H9 (cell line): ENCODE measurements at regions not wholly inside any gene's neighbourhood (a gene's known extent, or its start where the extent isn't known, plus 50 kb on each side); places are given as distances from the start of the nearest gene placed in this dataset.

Experiments used
- DNase-seq: peaks from one replicate; pipeline ENCODE4 v3.0.0-alpha.2; 2017
- H2AFZ ChIP-seq: one replicate; pipeline ENCODE4 v1.6.1; 2013; ENCODE audit warnings: mild to moderate bottlenecking, low read length, control low read depth, moderate library complexity
- H2AK5ac ChIP-seq: 2 replicates; pipeline ENCODE4 v1.6.1; 2013; ENCODE audit warnings: low read length, control low read depth, mixed read lengths; ENCODE audit not compliant: insufficient read length
- H2BK120ac ChIP-seq: one replicate; pipeline ENCODE4 v1.6.1; 2013; ENCODE audit warnings: low read depth, mild to moderate bottlenecking, low read length, control low read depth, inconsistent platforms; ENCODE audit not compliant: poor library complexity, severe bottlenecking
- H2BK12ac ChIP-seq: 2 replicates; pipeline ENCODE4 v1.6.1; 2013; ENCODE audit warnings: low read length, control low read depth, mixed read lengths, low read depth; ENCODE audit not compliant: insufficient read length
- H2BK15ac ChIP-seq: 2 replicates; pipeline ENCODE4 v1.6.1; 2013; ENCODE audit warnings: low read depth, low read length, control low read depth
- H2BK20ac ChIP-seq: one replicate; pipeline ENCODE4 v1.6.1; 2013; ENCODE audit warnings: low read depth, mild to moderate bottlenecking, low read length, control low read depth, inconsistent platforms; ENCODE audit not compliant: poor library complexity, severe bottlenecking
- H2BK5ac ChIP-seq: 2 replicates; pipeline ENCODE4 v1.6.1; 2013; ENCODE audit warnings: low read length, control low read depth, mixed read lengths; ENCODE audit not compliant: insufficient read length
- H3K14ac ChIP-seq: 2 replicates; pipeline ENCODE4 v1.6.1; 2013; ENCODE audit warnings: low read length, control low read depth; ENCODE audit not compliant: insufficient read depth
- H3K18ac ChIP-seq: 2 replicates; pipeline ENCODE4 v1.6.1; 2013; ENCODE audit warnings: low read depth, mild to moderate bottlenecking, mixed read lengths, low read length, control low read depth; ENCODE audit not compliant: insufficient read length
- H3K23ac ChIP-seq: 2 replicates; pipeline ENCODE4 v1.6.1; 2013; ENCODE audit warnings: low read length, control low read depth, mixed read lengths, low read depth; ENCODE audit not compliant: insufficient read length
- H3K23me2 ChIP-seq: 2 replicates; pipeline ENCODE4 v1.6.1; 2013; ENCODE audit warnings: low read depth, mild to moderate bottlenecking, mixed read lengths, low read length, control low read depth; ENCODE audit not compliant: insufficient read length, poor library complexity, severe bottlenecking
- H3K27ac ChIP-seq: 2 replicates; pipeline ENCODE4 v1.5.1; 2013; ENCODE audit warnings: low read length, control low read depth, mixed read lengths, low read depth; ENCODE audit not compliant: insufficient read length
- H3K27me3 ChIP-seq: 2 replicates; pipeline ENCODE4 v1.6.1; 2013; ENCODE audit warnings: low read length, control low read depth, inconsistent platforms; ENCODE audit not compliant: insufficient read depth
- H3K4ac ChIP-seq: 2 replicates; pipeline ENCODE4 v1.6.1; 2013; ENCODE audit warnings: low read depth, mild to moderate bottlenecking, control low read depth, inconsistent platforms, low read length, moderate library complexity
- H3K4me1 ChIP-seq: 2 replicates; pipeline ENCODE4 v1.6.1; 2013; ENCODE audit warnings: low read length, control low read depth, inconsistent platforms; ENCODE audit not compliant: insufficient read depth
- H3K4me2 ChIP-seq: 2 replicates; pipeline ENCODE4 v1.6.1; 2013; ENCODE audit warnings: low read length, control low read depth, mixed read lengths; ENCODE audit not compliant: insufficient read length, insufficient read depth
- H3K56ac ChIP-seq: 2 replicates; pipeline ENCODE4 v1.6.1; 2013; ENCODE audit warnings: low read depth, mild to moderate bottlenecking, mixed read lengths, low read length, control low read depth; ENCODE audit not compliant: insufficient read length
- H3K79me1 ChIP-seq: 2 replicates; pipeline ENCODE4 v1.6.1; 2013; ENCODE audit warnings: low read depth, mild to moderate bottlenecking, moderate library complexity, low read length, control low read depth, inconsistent platforms; ENCODE audit not compliant: insufficient read depth, poor library complexity, severe bottlenecking
- H3K79me2 ChIP-seq: 2 replicates; pipeline ENCODE4 v1.6.1; 2013; ENCODE audit warnings: low read length, control low read depth, inconsistent platforms; ENCODE audit not compliant: insufficient read depth
- H3K9ac ChIP-seq: 2 replicates; pipeline ENCODE4 v1.6.1; 2013; ENCODE audit warnings: low read length, control low read depth, mixed read lengths; ENCODE audit not compliant: insufficient read length; ENCODE audit errors: extremely low read depth
- H3K9me3 ChIP-seq: one replicate; pipeline ENCODE4 v1.6.1; 2013; ENCODE audit warnings: low read depth, low read length, inconsistent platforms; ENCODE audit not compliant: control insufficient read depth
- H3T11ph ChIP-seq: one replicate; pipeline ENCODE4 v1.6.1; 2013; ENCODE audit warnings: mild to moderate bottlenecking, low read length, control low read depth, inconsistent platforms
- H4K20me1 ChIP-seq: one replicate; pipeline ENCODE4 v1.6.1; 2013; ENCODE audit not compliant: control insufficient read depth, insufficient read length, insufficient read depth
- H4K5ac ChIP-seq: 2 replicates; pipeline ENCODE4 v1.6.1; 2013; ENCODE audit warnings: low read depth, mild to moderate bottlenecking, mixed read lengths, low read length, control low read depth; ENCODE audit not compliant: insufficient read length
- H4K8ac ChIP-seq: replicated peaks from 2 replicates; pipeline ENCODE4 v1.6.1; 2013; ENCODE audit warnings: low read length, control low read depth, mixed read lengths, low read depth; ENCODE audit not compliant: insufficient read length
- H4K91ac ChIP-seq: 2 replicates; pipeline ENCODE4 v1.6.1; 2013; ENCODE audit warnings: low read depth, mild to moderate bottlenecking, moderate library complexity, mixed read lengths, low read length, control low read depth; ENCODE audit not compliant: insufficient read length
- H3K27ac Mint-ChIP-seq, 3 experiments: 2 replicates in 2 of 3; 3 replicates in 1 of 3; pipeline ENCODE4 v1.8.0; 2020 to 2021; ENCODE audit warnings: mixed read lengths in 3 of 3, mild to moderate bottlenecking in 1 of 3, moderate library complexity in 1 of 3
- H3K27me3 Mint-ChIP-seq: 2 replicates; pipeline ENCODE4 v1.8.0; 2021; ENCODE audit warnings: low read depth, mild to moderate bottlenecking, moderate library complexity, mixed read lengths
- H3K36me3 Mint-ChIP-seq, 3 experiments: 2 replicates in 2 of 3; 3 replicates in 1 of 3; pipeline ENCODE4 v1.8.0; 2020 to 2021; ENCODE audit warnings: low read depth in 3 of 3, mixed read lengths in 3 of 3; ENCODE audit not compliant: insufficient read depth in 1 of 3
- H3K4me1 Mint-ChIP-seq, 2 experiments: 2 replicates each; pipeline ENCODE4 v1.8.0; 2020; ENCODE audit warnings: mixed read lengths in 2 of 2
- H3K4me3 Mint-ChIP-seq, 2 experiments: 2 replicates in 1 of 2; 3 replicates in 1 of 2; pipeline ENCODE4 v1.8.0; 2020 to 2021; ENCODE audit warnings: mild to moderate bottlenecking in 2 of 2, mixed read lengths in 2 of 2, moderate library complexity in 1 of 2
- H3K9me3 Mint-ChIP-seq, 2 experiments: 2 replicates in 1 of 2; 3 replicates in 1 of 2; pipeline ENCODE4 v1.8.0; 2020; ENCODE audit warnings: mild to moderate bottlenecking in 2 of 2, mixed read lengths in 2 of 2, moderate library complexity in 1 of 2
- CTCF ChIP-seq: fragments of 200-600 bp; sonication (generic); conservative IDR thresholded peaks from 3 replicates; pipeline ENCODE4 v1.8.0; 2021; ENCODE audit warnings: antibody characterized with exemption, mild to moderate bottlenecking
- WGBS: extraction: QIAGEN DNeasy Blood & Tissue Kit; methylation state at CpG from one replicate; pipeline ENCODE4 v1.1.7; 2013; ENCODE audit warnings: missing lambda C conversion rate, low lambda C conversion rate, mixed read lengths; ENCODE audit not compliant: insufficient read length; ENCODE audit errors: extremely low coverage; 5-methylcytosine and 5-hydroxymethylcytosine counted together

DNA sequence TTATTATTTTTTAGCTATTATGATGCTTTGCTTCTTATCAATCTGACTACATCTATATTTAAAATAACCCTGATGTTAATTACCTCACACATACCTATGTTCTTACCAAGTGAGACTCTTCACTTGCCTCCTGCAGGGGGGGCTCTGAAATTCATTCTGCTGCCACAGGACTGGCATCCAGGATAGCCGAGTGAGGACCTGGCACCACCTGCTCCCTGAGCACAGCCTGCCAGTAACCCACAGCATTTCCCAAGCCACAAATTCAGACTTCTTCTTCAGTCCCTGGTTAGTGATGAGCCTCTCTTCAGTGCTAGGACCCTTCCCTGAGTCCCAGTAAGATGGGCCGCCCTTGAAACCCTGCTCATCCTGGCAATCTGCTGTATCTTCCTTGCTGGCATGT is 296.5 kb upstream of the PLXNA2 start:
- no peak overlapping the region for H2BK20ac ChIP-seq
- no peak overlapping the region for H4K8ac ChIP-seq
- no peak overlapping the region for H3K23ac ChIP-seq
- no peaks in the 10 kb centered on the region for H3K27me3 ChIP-seq
- H3K9me3 Mint-ChIP-seq = no peaks in the 10 kb centered on the region
- H3K18ac ChIP-seq = no peak overlapping the region
- H3K4me2 ChIP-seq = no peak overlapping the region
- no peaks in the 10 kb centered on the region for H3K36me3 Mint-ChIP-seq
- H3K14ac ChIP-seq = no peak overlapping the region
- no peaks in the 10 kb centered on the region for H3K79me2 ChIP-seq
- H2BK120ac ChIP-seq = no peak overlapping the region
- H3K4me1 Mint-ChIP-seq = peaks cover 18 to 22% of the 10 kb centered on the region in 2 experiments
- no peaks in the 10 kb centered on the region for H4K20me1 ChIP-seq
- H2AK5ac ChIP-seq = no peak overlapping the region
- H2AFZ ChIP-seq = no peak overlapping the region
- DNase-seq = no peak
- H3K56ac ChIP-seq = no peak overlapping the region
- WGBS = no CpG with 5 or more reads among the region's 2 CpGs
- no peak overlapping the region for H3T11ph ChIP-seq
- no peak overlapping the region for H3K4me3 Mint-ChIP-seq
- H2BK5ac ChIP-seq = no peak overlapping the region
- H3K23me2 ChIP-seq = no peaks in the 10 kb centered on the region
- no peak overlapping the region for H4K5ac ChIP-seq
- no peak overlapping the region for H3K9ac ChIP-seq
- H3K27me3 Mint-ChIP-seq = no peaks in the 10 kb centered on the region
- H4K91ac ChIP-seq = no peak overlapping the region
- no peak overlapping the region for H3K27ac ChIP-seq
- no peak overlapping the region for H3K27ac Mint-ChIP-seq
- TF ChIP-seq CTCF = peak; percentile 37
- no peak overlapping the region for H2BK15ac ChIP-seq
- H2BK12ac ChIP-seq = no peak overlapping the region
- H3K9me3 ChIP-seq = no peaks in the 10 kb centered on the region
- H3K79me1 ChIP-seq = no peaks in the 10 kb centered on the region
- H3K4me1 ChIP-seq = no peaks in the 10 kb centered on the region
- no peak overlapping the region for H3K4ac ChIP-seq
